ENCODE measurements at regions not wholly inside any gene's neighbourhood (a gene's known extent, or its start where the extent isn't known, plus 50 kb on each side); places are given as distances from the start of the nearest gene placed in this dataset.

GRCh38 chr1:201675143-201675542 lies 136.2 kb downstream of the NAV1 start:
- Histone ChIP-seq H3K36me3 (ENCODE audit: control insufficient read depth, insufficient read depth, low read length) (no peaks in the 10 kb centered on the region), H3K27ac (ENCODE audit: low read length) (no peak overlapping the region), H3K4me1 (ENCODE audit: control insufficient read depth, insufficient read depth, low read length) (no peaks in the 10 kb centered on the region), H3K27me3 (ENCODE audit: control insufficient read depth, insufficient read depth, low read length) (no peaks in the 10 kb centered on the region), H3K4me3 (ENCODE audit: low read depth in 2 of 2, low read length in 2 of 2) (no peak overlapping the region), H3K9me3 (ENCODE audit: control insufficient read depth, insufficient read depth, low read depth, low read length) (no peaks in the 10 kb centered on the region)
- intact Hi-C loops (cut with micrococcal nuclease; ENCODE audit: unreplicated experiment) = no loop called here
- ChIA-PET POLR2A (no interaction called here), CTCF (no interaction called here)
- in situ Hi-C loops (cut with HindIII; ENCODE audit: low pct_unique_long_range_greater_than_20kb, low sequenced_read_pairs) = no loop called here
- DNase-seq (ENCODE audit: low read depth, low spot score) = no peak
- no peak for TF ChIP-seq CTCF (IDR thresholded peaks at IDR 0.05)
- TF ChIP-seq SIN3A (IDR thresholded peaks at IDR 0.05; ENCODE audit: borderline replicate concordance, insufficient read depth, low read depth, low read length) = no peak
- TF ChIP-seq POLR2AphosphoS5 (IDR thresholded peaks at IDR 0.05; ENCODE audit: low read depth, low read length) = no peak
- TF ChIP-seq TCF7L2 (IDR thresholded peaks at IDR 0.05; ENCODE audit: low read depth, low read length) = no peak
- no peak for TF ChIP-seq REST (IDR thresholded peaks at IDR 0.05; ENCODE audit: insufficient read depth in 1 of 2, low read depth in 2 of 2, low read length in 1 of 2)
- no TSS peak for BruUV-seq (replicated peaks)
- ATAC-seq = no peak

- Histone ChIP-seq H3K4me3 (ENCODE audit: low read depth in 2 of 2, low read length in 2 of 2) (no peak overlapping the region), H3K27me3 (ENCODE audit: control insufficient read depth, insufficient read depth, low read length) (no peaks in the 10 kb centered on the region), H3K36me3 (ENCODE audit: control insufficient read depth, insufficient read depth, low read length) (no peaks in the 10 kb centered on the region), H3K4me1 (ENCODE audit: control insufficient read depth, insufficient read depth, low read length) (no peaks in the 10 kb centered on the region), H3K27ac (ENCODE audit: low read length) (no peak overlapping the region), H3K9me3 (ENCODE audit: control insufficient read depth, insufficient read depth, low read depth, low read length) (no peaks in the 10 kb centered on the region)
- no peak for ATAC-seq
- intact Hi-C loops (cut with micrococcal nuclease; ENCODE audit: unreplicated experiment) = no loop called here
- BruUV-seq (replicated peaks) = no TSS peak
- TF ChIP-seq REST (IDR thresholded peaks at IDR 0.05; ENCODE audit: insufficient read depth in 1 of 2, low read depth in 2 of 2, low read length in 1 of 2) = no peak
- TF ChIP-seq TCF7L2 (IDR thresholded peaks at IDR 0.05; ENCODE audit: low read depth, low read length) = no peak
- TF ChIP-seq POLR2AphosphoS5 (IDR thresholded peaks at IDR 0.05; ENCODE audit: low read depth, low read length) = no peak
- TF ChIP-seq CTCF (IDR thresholded peaks at IDR 0.05) = no peak
- no peak for TF ChIP-seq SIN3A (IDR thresholded peaks at IDR 0.05; ENCODE audit: borderline replicate concordance, insufficient read depth, low read depth, low read length)
- no peak for DNase-seq (ENCODE audit: low read depth, low spot score)
- ChIA-PET POLR2A (interaction anchor here (0.8 to 0.9 kb wide), 2 partner anchors 11 to 26 kb away, joined by 3 to 6 read pairs; no protein-coding TSS in a partner anchor), CTCF (interaction anchor here (0.6 kb wide), 1 partner anchor 74 kb away, joined by 3 read pairs; no protein-coding TSS in a partner anchor)
- in situ Hi-C loops (cut with HindIII; ENCODE audit: low pct_unique_long_range_greater_than_20kb, low sequenced_read_pairs) = no loop called here
These were observed 137.3 kb downstream of the NAV1 start for GRCh38 chr1:201676197-201676596.
